B cell (primary cell): ENCODE measurements at regions not wholly inside any gene's neighbourhood (a gene's known extent, or its start where the extent isn't known, plus 50 kb on each side); places are given as distances from the start of the nearest gene placed in this dataset.

Source experiments
- ATAC-seq: fragments of 200-7000 bp; cut with Tn5 transposase; one replicate; pipeline ENCODE4 v1.10.0; 2021; ENCODE audit warnings: low read depth, mild to moderate bottlenecking, moderate number of reproducible peaks, moderate library complexity
- CTCF ChIA-PET: fragments of 350-600 bp; sonication (Branson Sonifier 250); formaldehyde crosslinking; loops from one replicate; lab custom pipeline; 2021; ENCODE audit warnings: antibody characterized with exemption, inconsistent platforms; lab: Charles Lee
- POLR2A ChIA-PET: fragments of 350-600 bp; sonication (Branson Sonifier 250); formaldehyde crosslinking; loops from one replicate; lab custom pipeline; 2021; ENCODE audit warnings: antibody characterized with exemption; lab: Charles Lee
- DNase-seq: peaks from one replicate; pipeline ENCODE4 v3.0.0; 2013
- H2AFZ ChIP-seq: 2 replicates; pipeline ENCODE4 v1.6.1; 2012; ENCODE audit warnings: mild to moderate bottlenecking, low read depth, low read length; ENCODE audit not compliant: insufficient read depth, poor library complexity, severe bottlenecking
- H3K27ac ChIP-seq, 2 donors: 1 replicate in 1 of 2; 2 replicates in 1 of 2; pipeline ENCODE4 v1.5.1; 2012 to 2013; ENCODE audit warnings: low read length in 2 of 2, mild to moderate bottlenecking in 2 of 2, moderate library complexity in 1 of 2
- H3K27me3 ChIP-seq, 4 experiments: fragments of 200-600 bp in 1 of 4; sonication (generic) in 1 of 4; replicated peaks in 1 of 4; 1 replicate in 2 of 4; 2 replicates in 2 of 4; pipeline versions ENCODE4 v1.6.1 to v1.7.0; 2013 to 2016; ENCODE audit warnings: low read length in 3 of 4, mild to moderate bottlenecking in 2 of 4, mixed read lengths in 1 of 4, moderate library complexity in 1 of 4; ENCODE audit not compliant: insufficient read depth in 4 of 4, control insufficient read depth in 3 of 4; ENCODE audit errors: control extremely low read depth in 1 of 4
- H3K36me3 ChIP-seq, 2 experiments: replicated peaks in 1 of 2; 1 replicate in 1 of 2; 2 replicates in 1 of 2; pipeline versions ENCODE4 v1.6.1 to v1.7.1; 2013; ENCODE audit warnings: low read length in 1 of 2; ENCODE audit not compliant: insufficient read depth in 2 of 2, control insufficient read depth in 1 of 2; ENCODE audit errors: control extremely low read depth in 1 of 2, extremely low read depth in 1 of 2
- H3K4me1 ChIP-seq, 2 donors: fragments of 200-600 bp in 1 of 2; sonication (generic) in 1 of 2; 1 replicate in 1 of 2; 2 replicates in 1 of 2; pipeline versions ENCODE4 v1.5.1 to v1.6.1; 2013 to 2017; ENCODE audit warnings: low read length in 2 of 2; ENCODE audit not compliant: control insufficient read depth in 2 of 2, insufficient read depth in 2 of 2
- H3K4me2 ChIP-seq: replicated peaks from 2 replicates; pipeline ENCODE3; 2012; ENCODE audit warnings: mild to moderate bottlenecking, low read depth, low read length; ENCODE audit not compliant: poor library complexity, severe bottlenecking
- H3K4me3 ChIP-seq, 5 experiments: fragments of 200-600 bp in 1 of 5; sonication (generic) in 1 of 5; 1 replicate in 3 of 5; 2 replicates in 2 of 5; pipeline versions ENCODE4 v1.5.1 to v1.7.0; 2011 to 2016; ENCODE audit warnings: low read length in 4 of 5, mild to moderate bottlenecking in 4 of 5, low read depth in 2 of 5, control low read depth in 1 of 5, moderate library complexity in 1 of 5; ENCODE audit not compliant: insufficient read depth in 1 of 5; ENCODE audit errors: control extremely low read depth in 1 of 5, extremely low read depth in 1 of 5
- H3K79me2 ChIP-seq: fragments of 200-600 bp; sonication (generic); one replicate; pipeline ENCODE4 v1.6.0; 2016; ENCODE audit warnings: low read length; ENCODE audit not compliant: control insufficient read depth, insufficient read depth
- H3K9ac ChIP-seq: fragments of 200-600 bp; sonication (generic); 2 replicates; pipeline ENCODE4 v1.6.1; 2017; ENCODE audit warnings: mild to moderate bottlenecking, low read length, moderate library complexity
- H3K9me3 ChIP-seq, 3 donors: one replicate each; pipeline versions ENCODE4 v1.6.1 to v1.7.1; 2013; ENCODE audit warnings: low read length in 2 of 3; ENCODE audit not compliant: control insufficient read depth in 2 of 3, insufficient read depth in 1 of 3; ENCODE audit errors: control extremely low read depth in 1 of 3
- H4K20me1 ChIP-seq: 2 replicates; pipeline ENCODE4 v1.6.0; 2012; ENCODE audit warnings: mild to moderate bottlenecking, low read length; ENCODE audit not compliant: insufficient read depth, control insufficient read depth, poor library complexity, severe bottlenecking
- H3K27ac Mint-ChIP-seq: one replicate; pipeline ENCODE4 v1.8.0; 2021; ENCODE audit warnings: mixed read lengths
- H3K27me3 Mint-ChIP-seq: one replicate; pipeline ENCODE4 v1.8.0; 2021; ENCODE audit warnings: mixed read lengths
- H3K4me1 Mint-ChIP-seq: one replicate; pipeline ENCODE4 v1.8.0; 2021; ENCODE audit warnings: mixed read lengths
- H3K4me3 Mint-ChIP-seq: one replicate; pipeline ENCODE4 v1.8.0; 2021; ENCODE audit warnings: mixed read lengths
- H3K9me3 Mint-ChIP-seq: one replicate; pipeline ENCODE4 v1.8.0; 2022; ENCODE audit warnings: mixed read lengths; ENCODE audit not compliant: insufficient read depth
- CTCF ChIP-seq: fragments of 200-600 bp; IDR thresholded peaks from one replicate; pipeline ENCODE4 v1.8.0; 2022; ENCODE audit warnings: antibody characterized with exemption, mild to moderate bottlenecking
- EZH2 ChIP-seq: IDR thresholded peaks from 2 replicates; pipeline ENCODE4 v1.6.1; 2012; ENCODE audit warnings: borderline replicate concordance, low read depth, mild to moderate bottlenecking, moderate library complexity, low read length; ENCODE audit not compliant: insufficient read depth, poor library complexity, severe bottlenecking
- WGBS: methylation state at CpG from one replicate; pipeline ENCODE4 v1.1.5; 2013; ENCODE audit warnings: missing lambda C conversion rate; ENCODE audit not compliant: insufficient coverage; 5-methylcytosine and 5-hydroxymethylcytosine counted together
- intact Hi-C: fragments of 100-400 bp; cut with micrococcal nuclease; formaldehyde crosslinking; loops from one replicate; pipeline ENCODE4 v1.10.0; 2022

- Mint-ChIP-seq H3K4me3 (no peak overlapping the region), H3K9me3 (no peaks in the 10 kb centered on the region), H3K27me3 (no peaks in the 10 kb centered on the region), H3K27ac (no peak overlapping the region), H3K4me1 (no peaks in the 10 kb centered on the region)
- no peak for DNase-seq
- Histone ChIP-seq H3K36me3 (no peaks in the 10 kb centered on the region), H3K9me3 (peaks cover 0 to 10% (median 4%) of the 10 kb centered on the region in 3 donors), H3K4me3 (no peak overlapping the region), H3K79me2 (no peaks in the 10 kb centered on the region), H3K4me1 (no peaks in the 10 kb centered on the region), H3K4me2 (no peak overlapping the region), H4K20me1 (no peaks in the 10 kb centered on the region), H3K27me3 (no peaks in the 10 kb centered on the region), H3K27ac (no peak overlapping the region), H3K9ac (no peak overlapping the region), H2AFZ (no peak overlapping the region)
- intact Hi-C loops: no loop called here
- ATAC-seq: no peak
- CTCF ChIA-PET: no interaction called here
- TF ChIP-seq EZH2: no peak
- TF ChIP-seq CTCF: no peak
- POLR2A ChIA-PET: no interaction called here
- 100% methylated on average over 2 of the region's 3 CpGs for WGBS
Observed at GRCh38 chr5:33035851-33036527, 324.9 kb downstream of the NPR3 start.

DNA sequence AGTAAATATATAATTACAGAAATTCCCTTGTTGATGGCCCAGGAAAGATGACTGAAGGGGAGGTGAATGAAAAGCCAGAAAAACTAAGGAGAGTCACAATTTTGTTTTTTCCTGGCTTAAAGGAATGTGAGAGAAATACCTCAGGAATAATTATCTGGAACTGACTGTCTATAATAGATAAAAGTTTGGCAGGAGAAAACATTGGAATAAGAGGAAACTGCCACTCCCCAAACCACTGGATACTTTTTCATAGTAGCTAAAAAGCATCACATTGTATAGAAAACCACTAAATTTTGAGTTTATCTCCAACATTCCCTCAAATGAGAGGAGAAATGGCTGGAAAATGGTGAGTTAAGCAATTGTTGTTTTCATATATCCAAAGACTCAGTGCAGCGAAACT lies 326.0 kb downstream of the NPR3 start:
- Histone ChIP-seq H3K27me3 (no peaks in the 10 kb centered on the region), H3K79me2 (no peaks in the 10 kb centered on the region), H4K20me1 (no peaks in the 10 kb centered on the region), H3K9me3 (peaks cover 0 to 20% (median 7%) of the 10 kb centered on the region in 3 donors), H3K36me3 (no peaks in the 10 kb centered on the region), H3K4me2 (no peak overlapping the region), H3K4me3 (no peak overlapping the region), H3K4me1 (no peaks in the 10 kb centered on the region), H2AFZ (no peak overlapping the region), H3K9ac (no peak overlapping the region), H3K27ac (no peak overlapping the region)
- ATAC-seq: no peak
- TF ChIP-seq EZH2: no peak
- no peak for TF ChIP-seq CTCF
- DNase-seq: no peak
- Mint-ChIP-seq H3K9me3 (peaks cover 4% of the 10 kb centered on the region), H3K4me1 (no peaks in the 10 kb centered on the region), H3K27me3 (no peaks in the 10 kb centered on the region), H3K27ac (no peak overlapping the region), H3K4me3 (no peak overlapping the region)
- ChIA-PET POLR2A (no interaction called here), CTCF (no interaction called here)
- WGBS: no CpG with 5 or more reads among the region's 1 CpG
- intact Hi-C loops: no loop called here
